ENCODE measurements at regions not wholly inside any gene's neighbourhood (a gene's known extent, or its start where the extent isn't known, plus 50 kb on each side); places are given as distances from the start of the nearest gene placed in this dataset.

- DNase-seq, result no peak
Measured at GRCh38 chr12:114733919-114734318, 49.9 kb upstream of the TBX3 start.
